Choroid plexus epithelial cell (primary cell): ENCODE measurements at regions not wholly inside any gene's neighbourhood (a gene's known extent, or its start where the extent isn't known, plus 50 kb on each side); places are given as distances from the start of the nearest gene placed in this dataset.

ENCODE experiments used
- DNase-seq: peaks from one replicate; pipeline ENCODE4 v3.0.0-alpha.2; 2010; ENCODE audit warnings: low read depth
- H3K4me3 ChIP-seq: 2 replicates; pipeline ENCODE4 v1.5.1; 2011; ENCODE audit warnings: low read depth, mild to moderate bottlenecking, control low read depth, low read length, moderate library complexity
- CTCF ChIP-seq: conservative IDR thresholded peaks from 2 replicates; pipeline ENCODE4 v1.5.1; 2011; ENCODE audit warnings: low read depth, mild to moderate bottlenecking, control low read depth, inconsistent platforms, low read length, moderate library complexity

GRCh38 chr1:238370599-238370998 is 479.9 kb upstream of the ZP4 start:
- H3K4me3 ChIP-seq, result no peak overlapping the region
- DNase-seq, result no peak
- TF ChIP-seq CTCF, result no peak

- TF ChIP-seq CTCF, result no peak
- DNase-seq, result no peak
- H3K4me3 ChIP-seq, result no peak overlapping the region
These were observed 473.6 kb upstream of the ZP4 start for GRCh38 chr1:238364214-238364892.

- no peak for TF ChIP-seq CTCF
- no peak overlapping the region for H3K4me3 ChIP-seq
- DNase-seq, result no peak
These were observed 469.8 kb upstream of the ZP4 start for GRCh38 chr1:238360474-238360873.

- no peak for TF ChIP-seq CTCF
- no peak for DNase-seq
- H3K4me3 ChIP-seq, result no peak overlapping the region
These were observed 459.7 kb upstream of the ZP4 start for GRCh38 chr1:238350471-238350870.

GRCh38 chr1:238346340-238346739 is 455.6 kb upstream of the ZP4 start:
- DNase-seq, result no peak
- H3K4me3 ChIP-seq, result no peak overlapping the region
- TF ChIP-seq CTCF, result no peak

- no peak overlapping the region for H3K4me3 ChIP-seq
- no peak for TF ChIP-seq CTCF
- DNase-seq, result no peak
These were observed 455.1 kb upstream of the ZP4 start for GRCh38 chr1:238345837-238346236.

GRCh38 chr1:238343852-238344251 is 453.1 kb upstream of the ZP4 start:
- no peak overlapping the region for H3K4me3 ChIP-seq
- DNase-seq, result no peak
- no peak for TF ChIP-seq CTCF
